ENCODE measurements at regions not wholly inside any gene's neighbourhood (a gene's known extent, or its start where the extent isn't known, plus 50 kb on each side); places are given as distances from the start of the nearest gene placed in this dataset.

DNA sequence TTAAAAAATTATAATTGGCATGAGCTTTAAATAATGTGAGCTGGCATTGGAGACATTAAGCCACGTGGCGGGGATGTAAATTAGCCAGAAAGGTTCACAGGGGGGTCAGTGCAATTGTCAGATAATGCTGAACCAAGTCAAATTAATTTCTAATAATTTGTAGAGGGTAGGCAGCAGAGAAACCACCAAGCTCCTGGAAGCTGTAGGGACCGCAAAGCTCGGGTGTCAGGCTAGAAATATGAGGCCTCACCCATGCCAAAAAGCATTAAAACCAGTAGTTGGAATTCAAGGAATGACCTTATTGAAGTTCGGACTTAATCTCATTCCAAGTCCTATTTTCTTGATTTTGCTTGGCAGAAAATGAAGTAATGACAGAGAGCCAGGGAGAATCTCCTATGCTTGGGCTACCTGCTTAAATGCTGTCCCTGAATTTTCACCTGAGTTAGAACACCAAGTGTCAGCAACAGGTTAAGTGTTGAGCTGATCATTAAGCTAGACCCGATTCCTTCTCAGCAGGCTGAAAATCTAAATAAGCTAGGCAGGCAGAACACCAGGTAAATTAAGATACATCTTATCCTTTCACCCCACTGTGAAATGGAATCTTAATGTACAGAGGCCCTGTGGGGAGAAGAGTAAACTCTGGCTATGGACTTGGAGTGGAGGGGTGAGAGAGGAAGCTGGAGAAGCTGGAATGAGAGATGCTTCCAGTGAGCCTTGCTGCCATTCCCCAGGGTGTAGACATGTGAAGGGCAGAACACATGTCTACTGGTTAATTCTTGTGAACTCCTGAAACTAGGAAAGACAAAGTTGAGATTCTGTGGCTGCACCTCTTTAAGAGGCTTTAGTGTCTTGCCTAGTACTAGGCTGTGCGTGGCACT is 520.0 kb downstream of the SLC4A3 start:
- TF ChIP-seq, protein P1, sequence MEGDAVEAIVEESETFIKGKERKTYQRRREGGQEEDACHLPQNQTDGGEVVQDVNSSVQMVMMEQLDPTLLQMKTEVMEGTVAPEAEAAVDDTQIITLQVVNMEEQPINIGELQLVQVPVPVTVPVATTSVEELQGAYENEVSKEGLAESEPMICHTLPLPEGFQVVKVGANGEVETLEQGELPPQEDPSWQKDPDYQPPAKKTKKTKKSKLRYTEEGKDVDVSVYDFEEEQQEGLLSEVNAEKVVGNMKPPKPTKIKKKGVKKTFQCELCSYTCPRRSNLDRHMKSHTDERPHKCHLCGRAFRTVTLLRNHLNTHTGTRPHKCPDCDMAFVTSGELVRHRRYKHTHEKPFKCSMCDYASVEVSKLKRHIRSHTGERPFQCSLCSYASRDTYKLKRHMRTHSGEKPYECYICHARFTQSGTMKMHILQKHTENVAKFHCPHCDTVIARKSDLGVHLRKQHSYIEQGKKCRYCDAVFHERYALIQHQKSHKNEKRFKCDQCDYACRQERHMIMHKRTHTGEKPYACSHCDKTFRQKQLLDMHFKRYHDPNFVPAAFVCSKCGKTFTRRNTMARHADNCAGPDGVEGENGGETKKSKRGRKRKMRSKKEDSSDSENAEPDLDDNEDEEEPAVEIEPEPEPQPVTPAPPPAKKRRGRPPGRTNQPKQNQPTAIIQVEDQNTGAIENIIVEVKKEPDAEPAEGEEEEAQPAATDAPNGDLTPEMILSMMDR (IDR thresholded peaks at IDR 0.05; ENCODE audit: control extremely low read depth, extremely low read depth), result no peak
- Histone ChIP-seq H3K36me3 (ENCODE audit: control insufficient read depth in 4 of 4, insufficient read depth in 4 of 4, low read length in 4 of 4) (no peaks in the 10 kb centered on the region), H3K27me3 (ENCODE audit: control insufficient read depth in 3 of 3, insufficient read depth in 3 of 3, low read length in 2 of 3) (no peaks in the 10 kb centered on the region), H3K9ac (ENCODE audit: insufficient read depth in 1 of 2, low read length in 2 of 2) (no peak overlapping the region), H3K4me3 (no peak overlapping the region), H3K9me3 (ENCODE audit: control insufficient read depth in 4 of 4, insufficient read depth in 3 of 4, low read length in 3 of 4) (no peaks in the 10 kb centered on the region), H3K4me1 (ENCODE audit: control insufficient read depth in 5 of 5, insufficient read depth in 5 of 5, low read length in 5 of 5) (peaks cover 0 to 22% (median 0%) of the 10 kb centered on the region in 5 donors), H3K27ac (ENCODE audit: low read depth in 1 of 2, low read length in 1 of 2) (no peak overlapping the region)
- no peak for DNase-seq
- no peak for ATAC-seq (ENCODE audit: insufficient read depth, low FRiP score)
- 72 to 78% methylated on average over 7 of the region's 7 CpGs for WGBS, 2 donors

DNA sequence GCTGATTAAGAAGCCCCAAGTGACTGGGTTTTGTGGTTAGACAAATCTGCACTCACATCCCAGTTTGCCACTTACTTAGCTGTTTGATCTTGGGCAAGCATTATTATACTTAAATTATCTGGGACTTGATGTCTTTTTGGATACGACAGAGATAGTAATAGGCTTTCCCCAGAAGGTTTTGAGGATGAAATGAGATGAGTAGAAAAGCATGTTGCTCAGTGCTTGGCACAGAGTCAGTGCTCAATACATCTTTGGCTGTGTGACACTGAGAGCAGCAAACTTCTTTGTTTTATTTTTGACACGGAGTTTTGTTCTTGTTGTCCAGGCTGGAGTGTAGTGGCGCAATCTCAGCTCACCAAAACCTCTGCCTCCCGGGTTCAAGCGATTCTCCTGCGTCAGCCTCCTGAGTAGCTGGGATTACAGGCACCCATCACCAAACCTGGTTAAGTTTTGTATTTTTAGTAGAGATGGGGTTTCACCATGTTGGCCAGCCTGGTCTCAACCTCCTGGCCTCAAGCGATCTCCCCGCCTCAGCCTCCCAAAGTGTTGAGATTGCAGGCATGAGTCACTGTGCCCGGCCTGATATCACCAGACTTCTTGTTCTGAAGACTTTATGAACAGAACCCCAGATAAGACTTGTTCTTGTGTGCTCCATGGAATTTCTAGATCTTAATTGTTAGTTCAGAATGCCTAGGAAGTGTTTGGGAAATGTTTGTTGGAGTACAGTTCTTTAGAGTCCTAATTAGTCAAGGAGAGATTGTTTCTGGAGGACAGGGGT is 521.2 kb downstream of the SLC4A3 start:
- Histone ChIP-seq H3K4me1 (ENCODE audit: control insufficient read depth in 5 of 5, insufficient read depth in 5 of 5, low read length in 5 of 5) (peaks cover 0 to 26% (median 0%) of the 10 kb centered on the region in 5 donors), H3K36me3 (ENCODE audit: control insufficient read depth in 4 of 4, insufficient read depth in 4 of 4, low read length in 4 of 4) (no peaks in the 10 kb centered on the region), H3K27me3 (ENCODE audit: control insufficient read depth in 3 of 3, insufficient read depth in 3 of 3, low read length in 2 of 3) (no peaks in the 10 kb centered on the region), H3K9me3 (ENCODE audit: control insufficient read depth in 4 of 4, insufficient read depth in 3 of 4, low read length in 3 of 4) (no peaks in the 10 kb centered on the region), H3K9ac (ENCODE audit: insufficient read depth in 1 of 2, low read length in 2 of 2) (no peak overlapping the region), H3K27ac (ENCODE audit: low read depth in 1 of 2, low read length in 1 of 2) (no peak overlapping the region), H3K4me3 (no peak overlapping the region)
- TF ChIP-seq, protein P1 (IDR thresholded peaks at IDR 0.05; ENCODE audit: control extremely low read depth, extremely low read depth), result no peak
- 85 to 88% methylated on average over 9 of the region's 9 CpGs for WGBS, 2 donors
- ATAC-seq (ENCODE audit: insufficient read depth, low FRiP score), result no peak
- peak in 1 of 3 donors; percentile 54 for DNase-seq

DNA sequence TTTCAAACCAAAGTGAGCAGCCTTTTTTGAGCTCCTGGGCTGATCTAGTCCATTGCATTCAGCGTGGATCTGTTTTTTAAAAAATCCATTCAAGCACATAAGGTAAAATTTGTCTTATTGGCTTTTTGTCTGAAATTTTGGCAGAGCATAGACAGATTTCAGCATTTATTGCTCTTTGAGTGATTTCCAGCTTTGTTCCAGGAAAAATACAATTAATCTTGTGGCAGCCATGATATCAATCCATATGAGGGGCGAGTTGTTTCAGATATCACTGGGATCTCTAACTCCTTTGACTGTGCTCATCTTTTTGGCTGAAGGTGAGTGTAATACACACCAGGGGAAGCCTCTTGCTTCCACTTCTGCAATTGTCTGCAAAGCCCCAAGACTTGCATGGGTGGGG is 523.9 kb downstream of the SLC4A3 start:
- H3K36me3 ChIP-seq (ENCODE audit: control insufficient read depth in 4 of 4, insufficient read depth in 4 of 4, low read length in 4 of 4), result no peaks in the 10 kb centered on the region
- H3K4me1 ChIP-seq (ENCODE audit: control insufficient read depth in 5 of 5, insufficient read depth in 5 of 5, low read length in 5 of 5), result peaks cover 0 to 26% (median 0%) of the 10 kb centered on the region in 5 donors
- 83% methylated on average over 2 of the region's 2 CpGs for WGBS, 2 donors
- no peak overlapping the region for H3K27ac ChIP-seq (ENCODE audit: low read depth in 1 of 2, low read length in 1 of 2)
- DNase-seq, result no peak
- TF ChIP-seq, protein P1 (IDR thresholded peaks at IDR 0.05; ENCODE audit: control extremely low read depth, extremely low read depth), result no peak
- no peak overlapping the region for H3K4me3 ChIP-seq
- H3K9ac ChIP-seq (ENCODE audit: insufficient read depth in 1 of 2, low read length in 2 of 2), result no peak overlapping the region
- no peaks in the 10 kb centered on the region for H3K27me3 ChIP-seq (ENCODE audit: control insufficient read depth in 3 of 3, insufficient read depth in 3 of 3, low read length in 2 of 3)
- no peak for ATAC-seq (ENCODE audit: insufficient read depth, low FRiP score)
- H3K9me3 ChIP-seq (ENCODE audit: control insufficient read depth in 4 of 4, insufficient read depth in 3 of 4, low read length in 3 of 4), result no peaks in the 10 kb centered on the region

Measured in lung (tissue), 11 donors.